Testis (tissue), 2 donors: ENCODE measurements at regions not wholly inside any gene's neighbourhood (a gene's known extent, or its start where the extent isn't known, plus 50 kb on each side); places are given as distances from the start of the nearest gene placed in this dataset.

ENCODE experiments used
- DNase-seq: peaks from one replicate; pipeline ENCODE4 v3.0.0-alpha.2; 2019
- H3K27ac ChIP-seq, 2 donors: fragments of 200-600 bp; sonication (generic); one replicate each; pipeline ENCODE4 v1.5.1; 2019
- H3K27me3 ChIP-seq: fragments of 200-600 bp; sonication (generic); one replicate; pipeline ENCODE4 v1.5.1; 2019
- H3K36me3 ChIP-seq: fragments of 200-600 bp; sonication (generic); one replicate; pipeline ENCODE4 v1.5.1; 2017; ENCODE audit warnings: low read depth; ENCODE audit errors: missing control alignments
- H3K4me1 ChIP-seq: fragments of 200-600 bp; sonication (generic); one replicate; pipeline ENCODE4 v1.5.1; 2019
- H3K4me3 ChIP-seq, 2 donors: fragments of 200-600 bp; sonication (generic); one replicate each; pipeline ENCODE4 v1.5.1; 2017 to 2019
- H3K9me3 ChIP-seq: fragments of 200-600 bp; sonication (generic); one replicate; pipeline ENCODE4 v1.5.1; 2017
- CTCF ChIP-seq, 3 experiments: fragments of 450-650 bp in 2 of 3; fragments of 200-600 bp in 1 of 3; sonication (generic) in 1 of 3; IDR thresholded peaks; one replicate each; pipeline ENCODE4 v1.5.1; 2016 to 2019; ENCODE audit warnings: antibody characterized with exemption in 3 of 3, mild to moderate bottlenecking in 2 of 3, moderate library complexity in 1 of 3
- POLR2A ChIP-seq: fragments of 450-650 bp; IDR thresholded peaks from one replicate; pipeline ENCODE4 v1.6.1; 2017; ENCODE audit warnings: antibody characterized with exemption, mild to moderate bottlenecking, moderate library complexity
- WGBS, 2 donors: methylation state at CpG; one replicate each; pipeline ENCODE4 v1.1.5; 2018; 5-methylcytosine and 5-hydroxymethylcytosine counted together
- intact Hi-C: fragments of 100-400 bp; cut with DNase I; formaldehyde crosslinking; loops from one replicate; pipeline ENCODE4 v1.15.1; 2023; ENCODE audit warnings: low total_unique reads

- H3K36me3 ChIP-seq, result no peaks in the 10 kb centered on the region
- no peak overlapping the region for H3K27ac ChIP-seq
- no peaks in the 10 kb centered on the region for H3K27me3 ChIP-seq
- H3K4me1 ChIP-seq, result no peaks in the 10 kb centered on the region
- TF ChIP-seq CTCF (IDR thresholded peaks at IDR 0.05) (no peak), POLR2A (no peak)
- no peak overlapping the region for H3K4me3 ChIP-seq
- H3K9me3 ChIP-seq, result no peaks in the 10 kb centered on the region
- intact Hi-C loops, result no loop called here
- WGBS, 2 donors, result 78 to 83% methylated on average over 6 of the region's 6 CpGs
- no peak for DNase-seq
Observed at GRCh38 chr1:60895252-60895651, 187.1 kb upstream of the NFIA start.

GRCh38 chr1:60894741-60895140 is 187.6 kb upstream of the NFIA start:
- DNase-seq, result no peak
- Histone ChIP-seq H3K27ac (no peak overlapping the region), H3K9me3 (no peaks in the 10 kb centered on the region), H3K4me1 (no peaks in the 10 kb centered on the region), H3K36me3 (no peaks in the 10 kb centered on the region), H3K27me3 (no peaks in the 10 kb centered on the region), H3K4me3 (no peak overlapping the region)
- intact Hi-C loops, result no loop called here
- TF ChIP-seq CTCF (IDR thresholded peaks at IDR 0.05) (no peak), POLR2A (no peak)
- 92 to 94% methylated on average over 2 of the region's 2 CpGs for WGBS, 2 donors

GRCh38 chr1:60894130-60894529 is 188.2 kb upstream of the NFIA start:
- TF ChIP-seq CTCF (IDR thresholded peaks at IDR 0.05), result no peak
- TF ChIP-seq POLR2A, result no peak
- H3K27me3 ChIP-seq, result no peaks in the 10 kb centered on the region
- WGBS, 2 donors, result 91 to 97% methylated on average over 3 of the region's 3 CpGs

GRCh38 chr1:60893136-60893930 is 189.0 kb upstream of the NFIA start:
- intact Hi-C loops, result no loop called here
- H3K27ac ChIP-seq, result no peak overlapping the region
- WGBS, 2 donors, result 67 to 74% methylated on average over 11 of the region's 11 CpGs
- H3K27me3 ChIP-seq, result no peaks in the 10 kb centered on the region
- H3K4me3 ChIP-seq, result no peak overlapping the region
- no peaks in the 10 kb centered on the region for H3K36me3 ChIP-seq
- DNase-seq, result no peak
- H3K4me1 ChIP-seq, result no peaks in the 10 kb centered on the region
- no peaks in the 10 kb centered on the region for H3K9me3 ChIP-seq
- TF ChIP-seq POLR2A (no peak), CTCF (IDR thresholded peaks at IDR 0.05) (no peak)

More at GRCh38 chr1:60894130-60894529, 188.2 kb upstream of the NFIA start:
- H3K27ac ChIP-seq, result no peak overlapping the region
- H3K4me3 ChIP-seq, result no peak overlapping the region
- intact Hi-C loops, result no loop called here
- H3K36me3 ChIP-seq, result no peaks in the 10 kb centered on the region
- H3K4me1 ChIP-seq, result no peaks in the 10 kb centered on the region
- H3K9me3 ChIP-seq, result no peaks in the 10 kb centered on the region
- no peak for DNase-seq

GRCh38 chr1:60891765-60892164 is 190.6 kb upstream of the NFIA start:
- WGBS, 2 donors, result 80 to 94% methylated on average over 3 of the region's 3 CpGs
- TF ChIP-seq POLR2A (no peak), CTCF (IDR thresholded peaks at IDR 0.05) (no peak)
- Histone ChIP-seq H3K4me3 (no peak overlapping the region), H3K4me1 (no peaks in the 10 kb centered on the region), H3K36me3 (no peaks in the 10 kb centered on the region), H3K27me3 (no peaks in the 10 kb centered on the region), H3K27ac (no peak overlapping the region), H3K9me3 (no peaks in the 10 kb centered on the region)
- no peak for DNase-seq
- intact Hi-C loops, result no loop called here
